HG03342 (cell line): ENCODE measurements at regions not wholly inside any gene's neighbourhood (a gene's known extent, or its start where the extent isn't known, plus 50 kb on each side); places are given as distances from the start of the nearest gene placed in this dataset.

Experiments
- ATAC-seq: cut with Tn5 transposase; IDR thresholded peaks from one replicate; pipeline ENCODE4 v1.9.1; 2021; ENCODE audit warnings: mild to moderate bottlenecking, moderate library complexity; ENCODE audit not compliant: unreplicated experiment

- ATAC-seq = no peak
Measured at GRCh38 chr11:119496997-119497396, 74.0 kb upstream of the THY1 start.

GRCh38 chr11:119496469-119496868, 73.5 kb upstream of the THY1 start:
- ATAC-seq = no peak

DNA sequence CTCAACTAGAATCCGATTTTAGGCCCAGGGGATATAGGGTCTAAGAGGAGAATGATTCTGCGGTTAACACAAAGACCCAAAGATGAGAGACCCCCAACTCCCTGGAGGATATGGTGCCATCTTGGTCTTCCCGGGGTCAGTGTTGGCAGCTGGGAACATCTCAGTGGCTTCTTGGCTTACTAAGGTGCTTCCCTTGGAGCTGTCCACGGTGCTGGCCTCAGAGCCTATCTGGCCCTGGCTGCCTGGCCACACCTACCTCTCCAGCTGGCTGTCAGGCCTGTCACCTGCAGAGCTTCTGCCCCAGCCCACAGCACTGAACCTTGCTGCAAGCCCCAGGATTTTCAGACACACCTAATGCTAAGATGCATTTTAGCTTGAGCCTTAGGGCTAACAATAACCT, 70.7 kb upstream of the THY1 start:
- no peak for ATAC-seq

DNA sequence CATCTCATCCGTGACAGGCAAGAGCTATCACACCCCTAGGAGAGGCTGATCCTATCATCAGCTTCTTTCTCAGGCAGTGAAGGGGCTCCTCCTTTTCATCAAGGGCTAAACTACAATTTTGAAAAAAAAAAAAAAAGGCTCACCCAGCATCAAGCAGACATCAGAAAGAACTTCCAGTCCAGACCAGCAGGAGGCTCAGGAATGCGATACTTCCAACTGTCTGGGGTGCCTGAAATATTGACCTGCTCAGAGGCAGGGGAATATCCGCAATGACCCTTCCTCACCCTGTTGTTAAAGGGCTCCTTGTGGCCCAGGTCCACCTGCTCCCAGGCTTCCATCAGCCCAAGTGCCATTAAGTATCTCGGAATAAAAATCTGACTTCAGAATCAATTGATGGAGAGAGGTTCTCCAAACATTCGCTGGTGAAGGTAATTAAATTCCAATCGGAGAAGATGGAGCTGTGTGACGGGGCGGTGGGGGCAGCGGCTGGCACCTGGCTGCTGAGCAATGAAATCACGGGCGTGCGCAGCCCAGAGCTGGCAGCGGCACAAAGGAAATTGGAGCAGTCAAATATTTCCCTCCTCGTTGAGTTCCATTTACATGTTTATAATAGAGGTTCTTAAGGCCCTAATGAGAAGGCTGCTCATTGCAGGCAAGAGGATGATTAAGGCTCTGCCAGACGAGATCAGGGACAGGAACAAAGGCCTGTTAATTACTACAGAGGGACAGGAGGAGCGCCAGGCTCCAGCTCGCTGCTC, 69.0 kb upstream of the THY1 start:
- no peak for ATAC-seq

DNA sequence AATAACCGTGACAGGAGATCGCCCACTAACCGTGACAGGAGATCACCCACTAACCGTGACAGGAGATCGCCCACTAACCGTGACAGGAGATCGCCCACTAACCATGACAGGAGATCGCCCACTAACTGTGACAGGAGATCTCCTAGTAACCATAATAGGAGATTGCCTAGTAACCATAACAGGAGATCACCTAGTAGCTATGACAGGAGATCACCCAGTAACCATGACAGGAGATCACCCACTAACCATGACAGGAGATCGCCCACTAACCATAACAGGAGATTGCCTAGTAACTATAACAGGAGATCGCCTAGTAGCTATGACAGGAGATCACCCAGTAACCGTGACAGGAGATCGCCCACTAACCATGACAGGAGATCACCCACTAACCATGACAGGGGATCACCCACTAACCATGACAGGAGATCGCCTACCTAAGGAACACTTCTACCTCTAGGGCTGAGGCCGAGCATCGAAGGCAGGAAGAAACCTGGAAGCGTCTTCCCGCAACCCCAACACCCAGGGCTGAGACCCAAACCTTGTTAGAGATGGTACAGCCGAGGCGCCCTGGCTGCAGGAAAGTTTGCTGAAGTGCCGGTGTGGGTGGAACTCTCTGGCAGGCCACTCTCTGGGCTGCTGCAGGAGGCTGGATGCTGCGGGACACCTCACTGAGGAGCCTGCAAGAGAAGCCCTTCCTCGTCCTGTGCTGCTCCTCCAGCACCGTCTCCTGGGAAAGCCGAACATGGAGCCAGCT, 67.5 kb upstream of the THY1 start:
- no peak for ATAC-seq

DNA sequence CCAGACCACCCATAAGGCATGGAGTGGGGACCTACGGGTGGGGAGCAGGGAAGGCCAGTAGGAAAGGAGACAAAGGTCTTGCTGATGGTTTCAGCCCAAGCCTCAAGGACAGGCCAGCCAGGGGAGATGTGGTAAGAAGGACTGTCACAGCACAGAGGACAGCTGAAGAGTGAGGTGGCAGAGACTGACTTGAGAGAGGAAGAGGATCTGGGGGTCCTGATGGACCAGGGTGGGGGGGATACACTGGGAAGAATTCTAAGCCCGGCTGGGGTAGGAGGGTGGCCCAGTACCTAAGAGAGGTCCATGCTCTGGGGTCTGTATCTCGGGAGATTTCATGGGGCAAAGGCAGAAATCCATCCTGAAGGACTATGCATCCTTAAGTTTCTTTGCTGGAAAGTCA, 66.1 kb upstream of the THY1 start:
- ATAC-seq = no peak

- ATAC-seq = no peak
Measured at GRCh38 chr11:119488256-119488995, 65.5 kb upstream of the THY1 start.

DNA sequence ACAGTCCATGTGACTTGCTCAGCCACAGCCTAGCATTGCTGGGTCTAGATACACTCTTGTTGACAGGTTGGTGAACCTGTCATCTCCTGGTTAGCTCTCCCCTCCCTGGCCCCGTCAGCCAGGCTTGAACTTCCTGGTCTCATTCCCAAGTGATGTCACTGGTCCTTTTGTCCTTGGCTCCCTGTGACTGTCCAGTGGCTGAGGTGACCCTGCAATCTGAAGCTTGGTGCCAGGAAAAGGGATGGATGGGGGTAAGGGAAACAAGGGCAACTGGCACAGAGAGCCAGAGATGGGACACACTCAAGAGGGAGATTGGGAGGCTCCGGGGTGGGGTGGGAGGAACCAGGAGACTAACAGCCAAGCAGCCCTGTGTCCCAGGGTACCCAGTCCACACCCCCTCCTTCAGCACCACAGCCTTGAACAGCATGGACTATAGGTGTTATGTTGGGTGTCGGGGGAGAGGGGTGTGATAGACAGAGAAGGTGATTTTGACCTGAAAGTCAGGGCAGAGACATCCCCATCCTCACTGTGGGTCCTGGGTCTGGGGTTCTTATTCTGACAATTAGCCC, 63.8 kb upstream of the THY1 start:
- no peak for ATAC-seq

DNA sequence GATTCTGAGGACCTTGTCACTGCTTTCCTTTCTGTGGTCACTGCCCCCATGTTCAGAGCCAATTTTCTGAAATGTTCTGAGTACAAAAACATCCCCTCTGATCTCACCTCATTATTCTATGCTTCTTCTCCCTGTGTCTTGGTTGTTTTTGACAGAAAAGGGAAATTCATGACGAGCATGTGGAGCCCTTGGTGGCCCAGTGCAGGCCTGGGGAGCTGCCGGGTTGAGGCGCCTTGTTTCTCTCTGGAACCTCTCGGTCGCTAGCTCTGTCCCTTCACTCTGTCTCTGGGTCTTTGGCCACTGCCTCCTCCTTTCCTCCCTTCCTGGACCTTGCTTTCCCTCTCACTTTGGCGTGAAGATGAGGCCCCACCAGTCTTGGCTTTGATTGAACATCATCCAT, 63.0 kb upstream of the THY1 start:
- ATAC-seq = no peak

- ATAC-seq = no peak
Measured at GRCh38 chr11:119484741-119485605, 62.0 kb upstream of the THY1 start.

DNA sequence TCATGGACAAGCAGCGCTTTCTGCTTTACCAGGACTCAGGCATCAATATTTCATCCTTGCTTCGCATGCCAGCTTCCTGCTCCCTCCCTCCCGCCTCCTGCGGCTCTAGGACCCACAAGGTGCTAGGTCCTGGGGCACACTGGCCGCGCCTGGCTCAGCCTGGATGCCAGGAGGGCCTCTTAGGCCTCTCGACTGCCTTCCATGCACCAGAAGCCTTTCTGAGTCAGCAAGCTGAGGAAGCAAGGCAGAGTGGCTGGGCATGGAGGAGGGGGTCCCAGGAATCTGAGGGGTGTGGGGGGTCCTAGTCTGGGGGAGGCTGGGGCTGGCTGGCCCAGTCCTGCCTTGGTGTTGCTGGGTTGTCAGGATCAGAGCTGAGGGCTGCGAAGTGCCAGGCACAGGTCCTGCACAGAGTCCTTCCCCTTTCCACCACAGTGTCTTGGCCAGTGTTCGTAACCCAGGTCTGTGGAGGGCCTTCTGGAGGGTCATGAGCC, 61.0 kb upstream of the THY1 start:
- ATAC-seq = no peak

DNA sequence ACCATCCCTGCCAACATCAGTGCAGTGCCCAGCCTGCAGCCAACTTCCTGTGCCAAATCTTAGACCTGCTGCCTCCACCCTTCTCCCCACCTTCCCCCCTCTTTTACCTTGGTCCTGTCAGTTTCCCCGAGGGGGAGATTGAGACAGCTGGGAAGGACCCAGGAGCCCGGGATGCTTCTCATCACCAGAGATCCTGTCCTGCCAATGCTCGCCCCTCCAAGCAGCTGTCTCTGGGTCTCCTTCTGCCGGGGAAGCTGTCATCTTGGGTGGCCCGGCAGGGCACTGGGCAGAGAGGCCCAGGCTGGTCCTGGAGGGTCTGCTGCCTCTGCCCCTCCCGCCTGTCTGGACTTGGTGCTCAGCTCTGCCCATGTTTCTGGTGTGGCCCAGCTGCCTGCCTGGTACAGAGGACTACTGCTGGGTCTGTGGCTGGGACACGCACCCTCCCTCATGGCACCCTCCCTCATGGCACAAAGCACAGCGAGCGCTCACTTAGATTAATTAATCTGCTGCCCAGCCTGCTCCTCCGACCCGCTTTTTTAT, 60.4 kb upstream of the THY1 start:
- no peak for ATAC-seq

DNA sequence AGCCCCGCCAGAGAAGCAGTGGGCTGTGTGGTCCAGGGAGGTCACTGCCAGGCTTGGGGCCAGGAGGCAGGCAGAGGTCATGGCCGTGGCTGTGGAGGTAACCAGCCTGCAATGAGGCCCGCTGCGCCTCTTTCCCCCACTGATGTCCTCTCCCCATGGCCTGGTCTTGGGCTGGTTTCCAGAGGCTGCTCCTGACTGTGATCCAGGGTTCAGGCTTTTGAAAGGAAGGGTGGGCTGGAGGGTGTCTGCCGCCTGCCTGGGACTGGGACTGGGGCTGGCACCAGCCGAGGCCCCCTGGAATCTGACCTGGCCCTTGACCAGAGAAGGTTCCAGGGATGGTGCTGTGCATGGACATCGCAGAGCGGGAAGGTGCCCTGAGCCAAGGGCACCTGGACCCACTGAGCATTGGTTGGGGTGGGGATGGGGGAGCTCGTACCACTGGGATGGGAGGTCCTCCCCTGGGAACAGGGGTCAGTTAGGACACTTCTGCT, 59.6 kb upstream of the THY1 start:
- no peak for ATAC-seq

DNA sequence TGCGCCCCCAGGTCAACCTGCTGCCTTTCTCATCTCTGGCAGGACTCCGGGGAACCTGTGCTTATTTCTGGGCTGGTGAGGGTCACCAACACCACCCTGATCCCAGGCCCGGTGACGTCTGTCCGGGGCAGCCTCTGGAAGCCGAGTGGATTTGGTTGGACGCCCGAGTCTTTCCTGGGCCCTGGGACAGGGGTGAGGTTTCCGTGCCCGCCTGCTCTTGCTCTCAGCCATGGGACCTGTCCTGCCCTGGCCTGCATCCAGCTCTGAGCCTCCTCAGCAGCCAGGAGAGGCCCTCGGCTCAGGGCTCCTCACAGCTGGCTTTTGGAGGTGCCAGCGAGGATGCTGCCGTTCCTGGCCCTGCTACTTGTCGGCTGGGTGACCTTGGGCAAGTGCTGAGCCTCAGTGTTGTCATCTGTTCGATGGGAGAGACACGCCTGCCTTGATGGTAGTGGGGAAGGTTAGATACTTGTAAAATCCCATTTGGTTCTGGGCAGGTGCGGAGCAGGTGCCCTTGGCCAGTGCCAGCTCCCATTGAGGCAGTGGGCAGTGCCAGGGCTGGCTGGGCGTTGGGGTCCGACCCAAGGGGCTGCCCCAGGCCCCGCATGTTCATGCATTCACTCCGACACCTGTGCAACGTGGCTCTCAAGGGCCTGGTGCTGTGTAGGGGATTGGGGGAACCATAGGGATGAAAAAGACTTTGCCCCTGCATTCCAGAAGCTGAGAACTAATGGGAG, 58.9 kb upstream of the THY1 start:
- ATAC-seq = no peak

DNA sequence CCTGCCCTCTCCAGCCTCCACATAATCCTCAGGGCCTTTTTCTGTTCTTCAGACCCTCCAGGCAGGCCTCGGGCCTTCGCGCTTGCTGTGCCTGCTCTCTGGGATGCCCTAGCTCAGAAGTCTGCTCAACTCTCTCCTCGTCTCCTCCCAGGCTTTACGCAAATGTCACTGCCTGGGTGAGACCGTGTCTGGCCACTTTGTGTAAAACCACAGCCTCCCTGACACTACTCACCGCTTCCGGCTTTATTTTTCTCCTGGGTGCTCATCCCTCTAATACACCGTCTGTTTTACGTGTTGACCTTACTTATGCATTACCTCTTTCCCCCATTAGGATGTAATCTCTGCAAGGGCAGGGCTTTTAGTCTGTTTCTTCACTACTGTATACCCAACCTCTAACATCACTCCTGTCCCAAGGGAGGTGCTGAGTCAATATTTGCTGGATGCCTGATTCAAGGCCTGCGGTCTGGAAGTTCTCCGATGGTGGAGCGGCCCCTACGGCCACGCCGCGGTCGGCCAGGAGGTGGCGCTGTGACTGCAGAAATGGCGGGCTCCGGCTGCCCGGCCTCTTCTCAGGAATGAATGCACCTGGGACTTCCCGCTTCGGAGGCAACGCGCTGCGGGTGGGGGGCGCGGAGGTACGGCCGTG, 58.2 kb upstream of the THY1 start:
- ATAC-seq = no peak

DNA sequence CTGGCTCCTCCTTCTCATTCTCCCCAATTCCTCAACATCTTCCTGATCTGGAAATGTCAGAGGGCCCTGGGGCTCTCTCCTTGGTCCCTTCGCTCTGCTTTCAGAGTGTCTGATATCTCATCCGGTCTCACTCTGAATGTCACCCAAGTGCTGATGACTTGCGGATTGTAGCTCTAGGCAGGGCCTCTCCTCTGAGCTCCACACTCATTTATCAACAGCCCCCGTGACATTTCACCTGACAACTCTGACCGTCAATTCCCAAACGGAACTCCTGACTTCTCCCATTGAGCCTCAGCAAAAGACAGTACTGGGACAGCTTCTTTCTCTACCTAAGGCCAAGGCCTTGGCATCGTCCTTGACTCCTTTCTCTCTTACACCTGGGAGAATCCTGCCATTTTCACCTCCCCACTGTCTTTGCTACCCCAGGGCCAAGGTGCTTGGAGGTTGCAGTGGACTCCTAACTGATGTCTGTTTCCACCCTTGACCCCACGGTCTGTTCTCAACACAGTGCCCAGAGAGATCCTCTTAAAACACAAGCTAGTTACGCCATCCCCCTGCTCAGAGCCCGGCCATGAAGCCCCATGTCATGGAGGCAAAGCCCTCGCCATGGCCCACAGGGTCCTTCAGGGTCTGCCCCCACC, 57.5 kb upstream of the THY1 start:
- ATAC-seq = no peak

DNA sequence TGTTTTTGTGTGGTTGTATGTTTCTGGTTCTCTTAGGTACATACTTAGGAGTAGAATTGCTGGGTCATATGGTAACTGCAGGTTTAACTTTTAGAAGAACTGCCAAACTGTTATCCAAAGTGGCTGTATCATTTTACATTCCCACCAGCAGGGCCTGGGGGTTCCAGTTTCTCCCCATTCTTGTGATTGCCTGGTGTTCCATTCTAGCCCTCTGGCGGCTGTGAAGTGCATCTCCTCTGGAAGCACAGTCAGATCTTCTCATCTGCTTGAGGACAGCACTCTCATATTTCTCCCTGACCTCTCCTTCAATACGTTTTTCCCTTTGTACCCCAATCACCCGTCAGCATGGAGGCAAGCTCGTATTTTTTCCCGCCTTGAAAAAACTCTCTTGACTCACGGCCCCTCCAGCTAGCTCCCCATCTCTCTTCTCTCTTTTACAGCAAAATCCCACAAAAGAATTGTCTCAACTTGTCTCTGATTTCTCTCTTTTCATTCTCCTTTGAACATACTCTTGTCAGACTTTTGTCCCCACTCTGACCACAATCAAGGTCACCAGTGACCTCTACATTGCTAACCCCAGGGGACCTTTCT, 56.8 kb upstream of the THY1 start:
- no peak for ATAC-seq

DNA sequence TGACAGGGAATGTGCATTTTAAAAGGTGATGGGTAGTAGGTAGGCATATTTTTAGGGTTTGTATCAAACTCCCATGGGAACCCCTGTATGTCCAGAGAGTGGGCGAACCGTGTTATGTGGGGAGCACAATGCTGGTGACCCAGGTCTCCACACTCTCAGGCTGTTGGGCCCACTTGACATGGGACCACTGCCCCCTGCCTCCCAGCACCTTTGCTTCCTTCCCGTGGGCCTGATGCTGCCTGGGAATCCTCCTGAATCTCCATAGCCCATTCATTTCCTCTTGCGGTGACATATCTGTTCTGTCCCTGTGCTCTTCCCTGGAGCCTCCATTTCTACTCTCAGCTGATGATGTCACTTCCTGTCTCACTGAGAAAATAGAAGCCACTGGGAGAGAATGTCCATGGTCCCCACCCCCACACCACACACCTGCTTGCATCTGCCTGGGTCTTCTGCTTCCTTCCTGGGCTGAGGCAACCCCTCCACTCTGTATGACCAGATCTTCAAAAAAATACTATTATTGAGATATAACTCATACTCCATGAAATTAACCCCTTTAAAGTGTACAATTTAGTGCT, 55.8 kb upstream of the THY1 start:
- ATAC-seq = no peak
